Esophagus squamous epithelium (tissue), 5 donors: ENCODE measurements at regions not wholly inside any gene's neighbourhood (a gene's known extent, or its start where the extent isn't known, plus 50 kb on each side); places are given as distances from the start of the nearest gene placed in this dataset.
A peak's percentile ranks its signal among the peaks of the same experiment; 100 is the strongest.

Experiments
- DNase-seq: peaks from one replicate; lab custom pipeline; 2025; lab: John Stamatoyannopoulos, UW
- H3K27ac ChIP-seq, 4 donors: fragments of 200-600 bp; sonication (generic); one replicate each; pipeline ENCODE4 v1.5.1; 2016 to 2019; ENCODE audit warnings: mild to moderate bottlenecking in 1 of 4
- H3K27me3 ChIP-seq, 4 donors: fragments of 200-600 bp; sonication (generic); 1 replicate in 3 of 4; 2 replicates in 1 of 4; pipeline versions ENCODE4 v1.5.1 to v1.6.0; 2017 to 2021; ENCODE audit warnings: antibody characterized with exemption in 1 of 4
- H3K36me3 ChIP-seq, 3 donors: fragments of 200-600 bp; sonication (generic); one replicate each; pipeline ENCODE4 v1.5.1; 2016 to 2019
- H3K4me1 ChIP-seq, 3 donors: fragments of 200-600 bp; sonication (generic); one replicate each; pipeline ENCODE4 v1.5.1; 2017 to 2019
- H3K4me3 ChIP-seq, 4 donors: fragments of 200-600 bp; sonication (generic); 1 replicate in 3 of 4; 2 replicates in 1 of 4; pipeline ENCODE4 v1.5.1; 2016 to 2019; ENCODE audit warnings: mild to moderate bottlenecking in 2 of 4, moderate library complexity in 1 of 4
- H3K9me3 ChIP-seq, 3 donors: fragments of 200-600 bp; sonication (generic); one replicate each; pipeline ENCODE4 v1.5.1; 2016 to 2019
- CTCF ChIP-seq, 6 experiments: fragments of 450-650 bp in 4 of 6; fragments of 200-600 bp in 2 of 6; sonication (generic) in 2 of 6; IDR thresholded peaks; one replicate each; pipeline ENCODE4 v1.5.1; 2016 to 2019; ENCODE audit warnings: antibody characterized with exemption in 6 of 6, mild to moderate bottlenecking in 4 of 6, moderate library complexity in 4 of 6
- POLR2A ChIP-seq, 4 donors: fragments of 450-650 bp; IDR thresholded peaks; one replicate each; pipeline ENCODE4 v1.6.1; 2017; ENCODE audit warnings: antibody characterized with exemption in 4 of 4, mild to moderate bottlenecking in 4 of 4, moderate library complexity in 3 of 4
- WGBS, 2 donors: methylation state at CpG; one replicate each; pipeline ENCODE4 v1.1.5; 2018; 5-methylcytosine and 5-hydroxymethylcytosine counted together
- intact Hi-C: fragments of 100-400 bp; cut with DNase I; formaldehyde crosslinking; loops from one replicate; pipeline ENCODE4 v1.15.0; 2022
- donor health status: DM: yes; HTN: yes; CAD: no.

GRCh38 chr11:101692980-101693379, 109.2 kb upstream of the TRPC6 start:
- 67 to 73% methylated on average over 1 of the region's 1 CpG for WGBS, 2 donors
- no peaks in the 10 kb centered on the region for H3K36me3 ChIP-seq
- no peaks in the 10 kb centered on the region for H3K27me3 ChIP-seq
- H3K4me3 ChIP-seq: no peak overlapping the region
- intact Hi-C loops: no loop called here
- H3K27ac ChIP-seq: no peak overlapping the region
- DNase-seq: no peak
- TF ChIP-seq CTCF (IDR thresholded peaks at IDR 0.05): no peak
- TF ChIP-seq POLR2A (IDR thresholded peaks at IDR 0.05): no peak
- H3K4me1 ChIP-seq: no peaks in the 10 kb centered on the region
- peaks cover 0 to 8% (median 0%) of the 10 kb centered on the region in 3 donors for H3K9me3 ChIP-seq

- 3 to 5% methylated on average over 2 of the region's 2 CpGs for WGBS, 2 donors
- Histone ChIP-seq H3K4me1 (peaks cover 0 to 19% (median 0%) of the 10 kb centered on the region in 3 donors), H3K4me3 (no peak overlapping the region), H3K27me3 (no peaks in the 10 kb centered on the region), H3K27ac (peak overlapping the region in 1 of 4 donors; percentile 32), H3K9me3 (peaks cover 0 to 5% (median 0%) of the 10 kb centered on the region in 3 donors), H3K36me3 (no peaks in the 10 kb centered on the region)
- no peak for DNase-seq
- intact Hi-C loops: no loop called here
- TF ChIP-seq POLR2A (IDR thresholded peaks at IDR 0.05): no peak
- no peak for TF ChIP-seq CTCF (IDR thresholded peaks at IDR 0.05)
Measured at GRCh38 chr11:101686514-101686913, 102.7 kb upstream of the TRPC6 start.

- H3K36me3 ChIP-seq: no peaks in the 10 kb centered on the region
- H3K27me3 ChIP-seq: no peaks in the 10 kb centered on the region
- no peaks in the 10 kb centered on the region for H3K9me3 ChIP-seq
- H3K4me1 ChIP-seq: peaks cover 0 to 8% (median 0%) of the 10 kb centered on the region in 3 donors
- DNase-seq: no peak
- intact Hi-C loops: no loop called here
- H3K4me3 ChIP-seq: no peak overlapping the region
- WGBS, 2 donors: 73 to 83% methylated on average over 2 of the region's 2 CpGs
- TF ChIP-seq CTCF (IDR thresholded peaks at IDR 0.05) (no peak), POLR2A (IDR thresholded peaks at IDR 0.05) (no peak)
- H3K27ac ChIP-seq: no peak overlapping the region
Measured at GRCh38 chr11:101668236-101668635, 84.4 kb upstream of the TRPC6 start.

- intact Hi-C loops: no loop called here
- 58 to 67% methylated on average over 3 of the region's 3 CpGs for WGBS, 2 donors
- TF ChIP-seq POLR2A (IDR thresholded peaks at IDR 0.05) (no peak), CTCF (IDR thresholded peaks at IDR 0.05) (no peak)
- no peaks in the 10 kb centered on the region for H3K9me3 ChIP-seq
- no peaks in the 10 kb centered on the region for H3K36me3 ChIP-seq
- H3K4me1 ChIP-seq: peaks cover 0 to 5% (median 0%) of the 10 kb centered on the region in 3 donors
- H3K4me3 ChIP-seq: no peak overlapping the region
- H3K27me3 ChIP-seq: no peaks in the 10 kb centered on the region
- H3K27ac ChIP-seq: no peak overlapping the region
- no peak for DNase-seq
Measured at GRCh38 chr11:101666916-101667315, 83.1 kb upstream of the TRPC6 start.

GRCh38 chr11:101661559-101661958, 77.8 kb upstream of the TRPC6 start:
- Histone ChIP-seq H3K27me3 (no peaks in the 10 kb centered on the region), H3K27ac (no peak overlapping the region), H3K36me3 (no peaks in the 10 kb centered on the region), H3K4me3 (no peak overlapping the region), H3K9me3 (no peaks in the 10 kb centered on the region), H3K4me1 (no peaks in the 10 kb centered on the region)
- DNase-seq: no peak
- WGBS, 2 donors: 97 to 100% methylated on average over 1 of the region's 1 CpG
- TF ChIP-seq POLR2A (IDR thresholded peaks at IDR 0.05) (no peak), CTCF (IDR thresholded peaks at IDR 0.05) (no peak)
- intact Hi-C loops: no loop called here
